Chondrocyte (in vitro differentiated cells): ENCODE measurements at regions not wholly inside any gene's neighbourhood (a gene's known extent, or its start where the extent isn't known, plus 50 kb on each side); places are given as distances from the start of the nearest gene placed in this dataset.
"Not testable (repeated sequence)": the region's sequence is repeated elsewhere in the genome, so short reads cannot be mapped to it uniquely, and the experiment has no call there.

Source experiments
- DNase-seq: peaks from one replicate; pipeline ENCODE4 v3.0.0; 2021; ENCODE audit warnings: mixed read lengths, low spot score
- H3K27ac Mint-ChIP-seq: one replicate; pipeline ENCODE4 v1.8.0; 2021; ENCODE audit warnings: mild to moderate bottlenecking, moderate library complexity, mixed read lengths; ENCODE audit not compliant: unreplicated experiment
- H3K27me3 Mint-ChIP-seq: 2 replicates; pipeline ENCODE4 v1.8.0; 2021; ENCODE audit warnings: low read depth, mixed read lengths
- H3K36me3 Mint-ChIP-seq: 2 replicates; pipeline ENCODE4 v1.8.0; 2021; ENCODE audit warnings: low read depth, mixed read lengths
- H3K4me1 Mint-ChIP-seq: 2 replicates; pipeline ENCODE4 v1.8.0; 2021; ENCODE audit warnings: low read depth, mild to moderate bottlenecking, mixed read lengths
- H3K4me3 Mint-ChIP-seq: one replicate; pipeline ENCODE4 v1.8.0; 2021; ENCODE audit warnings: mild to moderate bottlenecking, moderate library complexity, mixed read lengths; ENCODE audit not compliant: unreplicated experiment
- H3K9me3 Mint-ChIP-seq: 2 replicates; pipeline ENCODE4 v1.8.0; 2021; ENCODE audit warnings: low read depth, mixed read lengths
- CTCF ChIP-seq: fragments of 200-600 bp; sonication (generic); IDR thresholded peaks from 2 replicates; pipeline ENCODE4 v1.5.0; 2021; ENCODE audit warnings: antibody characterized with exemption, mild to moderate bottlenecking, moderate library complexity

GRCh38 chr2:138423745-138424144 is 77.8 kb upstream of the SPOPL start:
- no peaks in the 10 kb centered on the region for H3K27me3 Mint-ChIP-seq
- DNase-seq = no peak
- no peak overlapping the region for H3K4me3 Mint-ChIP-seq
- H3K9me3 Mint-ChIP-seq = peaks cover 18% of the 10 kb centered on the region
- H3K27ac Mint-ChIP-seq = no peak overlapping the region
- H3K4me1 Mint-ChIP-seq = peaks cover 11% of the 10 kb centered on the region
- no peak for TF ChIP-seq CTCF
- H3K36me3 Mint-ChIP-seq = peaks cover 4% of the 10 kb centered on the region

GRCh38 chr2:138424436-138425140 is 77.0 kb upstream of the SPOPL start:
- peaks cover 4% of the 10 kb centered on the region for H3K36me3 Mint-ChIP-seq
- DNase-seq = no peak
- no peak overlapping the region for H3K4me3 Mint-ChIP-seq
- TF ChIP-seq CTCF = no peak
- H3K4me1 Mint-ChIP-seq = peaks cover 11% of the 10 kb centered on the region
- H3K27me3 Mint-ChIP-seq = no peaks in the 10 kb centered on the region
- peaks cover 18% of the 10 kb centered on the region for H3K9me3 Mint-ChIP-seq
- H3K27ac Mint-ChIP-seq = no peak overlapping the region

GRCh38 chr2:138426116-138426515 is 75.5 kb upstream of the SPOPL start:
- H3K36me3 Mint-ChIP-seq, H3K27me3 Mint-ChIP-seq, H3K4me3 Mint-ChIP-seq, H3K27ac Mint-ChIP-seq, DNase-seq: not testable (repeated sequence)
- Mint-ChIP-seq H3K4me1 (peaks cover 10% of the 10 kb centered on the region), H3K9me3 (peaks cover 18% of the 10 kb centered on the region)

DNA sequence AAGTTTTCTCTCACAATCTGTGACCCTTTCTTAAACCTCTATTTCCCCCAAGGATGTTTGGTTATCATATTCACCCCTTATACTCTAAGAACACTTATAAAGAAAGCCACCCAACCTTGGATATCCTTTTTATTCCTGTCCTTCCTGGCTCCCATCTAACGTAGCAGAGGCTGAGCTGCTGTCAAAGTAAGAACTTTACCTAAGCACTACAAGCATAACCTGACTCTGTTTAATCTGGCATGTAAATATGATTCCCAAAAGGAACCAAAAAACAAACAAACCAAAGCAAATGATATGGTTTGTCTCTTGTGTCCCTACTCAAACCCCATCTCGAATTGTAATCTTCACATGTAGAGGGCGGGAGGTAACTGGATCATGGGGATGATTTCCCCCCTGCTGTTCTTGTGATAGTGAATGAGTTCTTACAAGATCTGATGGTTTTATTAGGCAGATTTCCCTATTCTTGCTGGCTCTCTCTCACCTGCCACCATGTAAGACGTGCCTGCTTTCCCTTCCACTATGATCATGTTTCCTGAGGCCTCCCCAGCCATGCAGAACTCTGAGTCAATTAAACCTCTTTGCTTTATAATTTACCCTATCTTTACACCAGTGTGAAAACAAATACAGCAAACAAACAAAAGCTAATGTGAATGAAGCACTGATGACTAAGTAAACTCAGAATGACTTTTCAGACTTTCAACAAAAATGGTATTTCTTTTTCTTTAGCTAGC is 72.7 kb upstream of the SPOPL start:
- Mint-ChIP-seq H3K9me3 (peaks cover 21% of the 10 kb centered on the region), H3K27ac (no peak overlapping the region), H3K4me1 (peaks cover 4% of the 10 kb centered on the region), H3K36me3 (peaks cover 4% of the 10 kb centered on the region), H3K4me3 (no peak overlapping the region), H3K27me3 (no peaks in the 10 kb centered on the region)
- DNase-seq = no peak
- no peak for TF ChIP-seq CTCF

- Mint-ChIP-seq H3K9me3 (peaks cover 19% of the 10 kb centered on the region), H3K27me3 (no peaks in the 10 kb centered on the region), H3K36me3 (peaks cover 4% of the 10 kb centered on the region), H3K27ac (no peak overlapping the region), H3K4me1 (peaks cover 4% of the 10 kb centered on the region), H3K4me3 (no peak overlapping the region)
- TF ChIP-seq CTCF = no peak
- DNase-seq = no peak
These were observed 71.4 kb upstream of the SPOPL start for GRCh38 chr2:138430181-138430580.
